ENCODE measurements at regions not wholly inside any gene's neighbourhood (a gene's known extent, or its start where the extent isn't known, plus 50 kb on each side); places are given as distances from the start of the nearest gene placed in this dataset.

GRCh38 chr4:20617678-20618396 is 82.4 kb upstream of the PACRGL start:
- in situ Hi-C loops (cut with HindIII; ENCODE audit: low sequenced_read_pairs) = no loop called here
- no peak for DNase-seq (ENCODE audit: low spot score)

- in situ Hi-C loops (cut with HindIII; ENCODE audit: low sequenced_read_pairs) = no loop called here
- DNase-seq (ENCODE audit: low spot score) = no peak
These were observed 81.5 kb upstream of the PACRGL start for GRCh38 chr4:20618731-20619130.

- in situ Hi-C loops (cut with HindIII; ENCODE audit: low sequenced_read_pairs) = no loop called here
These were observed 78.8 kb upstream of the PACRGL start for GRCh38 chr4:20621476-20621875.

GRCh38 chr4:20622701-20623100 is 77.6 kb upstream of the PACRGL start:
- in situ Hi-C loops (cut with HindIII; ENCODE audit: low sequenced_read_pairs) = no loop called here
- DNase-seq (ENCODE audit: low spot score) = no peak

More at GRCh38 chr4:20621476-20621875, 78.8 kb upstream of the PACRGL start:
- DNase-seq (ENCODE audit: low spot score) = no peak

GRCh38 chr4:20623939-20624338 is 76.3 kb upstream of the PACRGL start:
- no peak for DNase-seq (ENCODE audit: low spot score)
- in situ Hi-C loops (cut with HindIII; ENCODE audit: low sequenced_read_pairs) = no loop called here

- in situ Hi-C loops (cut with HindIII; ENCODE audit: low sequenced_read_pairs) = no loop called here
- no peak for DNase-seq (ENCODE audit: low spot score)
These were observed 75.4 kb upstream of the PACRGL start for GRCh38 chr4:20624793-20625374.

- no peak for DNase-seq (ENCODE audit: low spot score)
- in situ Hi-C loops (cut with HindIII; ENCODE audit: low sequenced_read_pairs) = no loop called here
These were observed 74.8 kb upstream of the PACRGL start for GRCh38 chr4:20625426-20625825.

GRCh38 chr4:20626326-20627005 is 73.8 kb upstream of the PACRGL start:
- in situ Hi-C loops (cut with HindIII; ENCODE audit: low sequenced_read_pairs) = no loop called here
- no peak for DNase-seq (ENCODE audit: low spot score)

- no peak for DNase-seq (ENCODE audit: low spot score)
- in situ Hi-C loops (cut with HindIII; ENCODE audit: low sequenced_read_pairs) = no loop called here
These were observed 72.4 kb upstream of the PACRGL start for GRCh38 chr4:20627866-20628265.

GRCh38 chr4:20629186-20630106 is 70.8 kb upstream of the PACRGL start:
- in situ Hi-C loops (cut with HindIII; ENCODE audit: low sequenced_read_pairs) = no loop called here
- DNase-seq (ENCODE audit: low spot score) = no peak

- no peak for DNase-seq (ENCODE audit: low spot score)
These were observed 61.4 kb upstream of the PACRGL start for GRCh38 chr4:20638825-20639224.

GRCh38 chr4:20639346-20639745 is 60.9 kb upstream of the PACRGL start:
- in situ Hi-C loops (cut with HindIII; ENCODE audit: low sequenced_read_pairs) = no loop called here
- no peak for DNase-seq (ENCODE audit: low spot score)

More at GRCh38 chr4:20638825-20639224, 61.4 kb upstream of the PACRGL start:
- in situ Hi-C loops (cut with HindIII; ENCODE audit: low sequenced_read_pairs) = no loop called here

GRCh38 chr4:20640989-20641388 is 59.3 kb upstream of the PACRGL start:
- in situ Hi-C loops (cut with HindIII; ENCODE audit: low sequenced_read_pairs) = no loop called here
- DNase-seq (ENCODE audit: low spot score) = no peak

GRCh38 chr4:20641976-20642375 is 58.3 kb upstream of the PACRGL start:
- in situ Hi-C loops (cut with HindIII; ENCODE audit: low sequenced_read_pairs) = no loop called here
- no peak for DNase-seq (ENCODE audit: low spot score)

GRCh38 chr4:20643631-20644030 is 56.6 kb upstream of the PACRGL start:
- no peak for DNase-seq (ENCODE audit: low spot score)
- in situ Hi-C loops (cut with HindIII; ENCODE audit: low sequenced_read_pairs) = no loop called here

- DNase-seq (ENCODE audit: low spot score) = no peak
- in situ Hi-C loops (cut with HindIII; ENCODE audit: low sequenced_read_pairs) = no loop called here
These were observed 55.0 kb upstream of the PACRGL start for GRCh38 chr4:20645236-20645635.

- no peak for DNase-seq (ENCODE audit: low spot score)
- in situ Hi-C loops (cut with HindIII; ENCODE audit: low sequenced_read_pairs) = no loop called here
These were observed 54.0 kb upstream of the PACRGL start for GRCh38 chr4:20646287-20646686.
